Body of pancreas (tissue), 4 donors: ENCODE measurements at regions not wholly inside any gene's neighbourhood (a gene's known extent, or its start where the extent isn't known, plus 50 kb on each side); places are given as distances from the start of the nearest gene placed in this dataset.

Experiments
- POLR2A ChIP-seq, 3 donors: fragments of 450-650 bp; IDR thresholded peaks; one replicate each; pipeline ENCODE4 v1.6.1; 2016; ENCODE audit warnings: antibody characterized with exemption in 3 of 3, mild to moderate bottlenecking in 2 of 3
- TF ChIP-seq, protein P1 (sequence below), 7 experiments: fragments of 450-650 bp in 4 of 7; fragments of 200-600 bp in 3 of 7; sonication (generic) in 3 of 7; IDR thresholded peaks; one replicate each; pipeline ENCODE4 v1.5.1; 2016 to 2019; ENCODE audit warnings: antibody characterized with exemption in 7 of 7

GRCh38 chr2:195603998-195604397 is 53.0 kb upstream of the SLC39A10 start:
- TF ChIP-seq, protein P1, sequence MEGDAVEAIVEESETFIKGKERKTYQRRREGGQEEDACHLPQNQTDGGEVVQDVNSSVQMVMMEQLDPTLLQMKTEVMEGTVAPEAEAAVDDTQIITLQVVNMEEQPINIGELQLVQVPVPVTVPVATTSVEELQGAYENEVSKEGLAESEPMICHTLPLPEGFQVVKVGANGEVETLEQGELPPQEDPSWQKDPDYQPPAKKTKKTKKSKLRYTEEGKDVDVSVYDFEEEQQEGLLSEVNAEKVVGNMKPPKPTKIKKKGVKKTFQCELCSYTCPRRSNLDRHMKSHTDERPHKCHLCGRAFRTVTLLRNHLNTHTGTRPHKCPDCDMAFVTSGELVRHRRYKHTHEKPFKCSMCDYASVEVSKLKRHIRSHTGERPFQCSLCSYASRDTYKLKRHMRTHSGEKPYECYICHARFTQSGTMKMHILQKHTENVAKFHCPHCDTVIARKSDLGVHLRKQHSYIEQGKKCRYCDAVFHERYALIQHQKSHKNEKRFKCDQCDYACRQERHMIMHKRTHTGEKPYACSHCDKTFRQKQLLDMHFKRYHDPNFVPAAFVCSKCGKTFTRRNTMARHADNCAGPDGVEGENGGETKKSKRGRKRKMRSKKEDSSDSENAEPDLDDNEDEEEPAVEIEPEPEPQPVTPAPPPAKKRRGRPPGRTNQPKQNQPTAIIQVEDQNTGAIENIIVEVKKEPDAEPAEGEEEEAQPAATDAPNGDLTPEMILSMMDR (IDR thresholded peaks at IDR 0.05), result no peak
- no peak for TF ChIP-seq POLR2A (IDR thresholded peaks at IDR 0.05)
